ENCODE measurements at regions not wholly inside any gene's neighbourhood (a gene's known extent, or its start where the extent isn't known, plus 50 kb on each side); places are given as distances from the start of the nearest gene placed in this dataset.

- Histone ChIP-seq H3K27ac (no peak overlapping the region), H3K36me3 (no peaks in the 10 kb centered on the region), H3K4me1 (peaks cover 0 to 11% (median 0%) of the 10 kb centered on the region in 3 donors), H3K27me3 (no peaks in the 10 kb centered on the region), H3K9me3 (no peaks in the 10 kb centered on the region), H3K4me3 (no peak overlapping the region)
- no peak for ATAC-seq
- TF ChIP-seq POLR2A (IDR thresholded peaks at IDR 0.05), result no peak
- TF ChIP-seq CTCF (IDR thresholded peaks at IDR 0.05), result no peak
- no peak for TF ChIP-seq EP300 (IDR thresholded peaks at IDR 0.05)
- TF ChIP-seq POLR2AphosphoS5 (IDR thresholded peaks at IDR 0.05), result no peak
- whole genome bisulfite sequencing, 2 donors (ENCODE audit: low coverage in 1 of 2), result 90 to 96% methylated on average over 2 of the region's 2 CpGs
Measured at GRCh38 chr1:229135773-229136172, 135.1 kb upstream of the RAB4A start.

GRCh38 chr1:229136822-229137221 is 134.1 kb upstream of the RAB4A start:
- TF ChIP-seq POLR2A (IDR thresholded peaks at IDR 0.05), result no peak
- no peak for TF ChIP-seq POLR2AphosphoS5 (IDR thresholded peaks at IDR 0.05)
- no peak for TF ChIP-seq CTCF (IDR thresholded peaks at IDR 0.05)
- no peak for TF ChIP-seq EP300 (IDR thresholded peaks at IDR 0.05)
- ATAC-seq, result no peak
- Histone ChIP-seq H3K4me3 (no peak overlapping the region), H3K36me3 (no peaks in the 10 kb centered on the region), H3K27ac (no peak overlapping the region), H3K9me3 (no peaks in the 10 kb centered on the region), H3K4me1 (peaks cover 0 to under 1% (median 0%) of the 10 kb centered on the region in 3 donors), H3K27me3 (no peaks in the 10 kb centered on the region)
- 50% methylated on average over 2 of the region's 3 CpGs; no CpG with 5 or more reads in 1 of the 2 donors for WGBS, 2 donors (ENCODE audit: low coverage in 1 of 2)

GRCh38 chr1:229137271-229137670 is 133.6 kb upstream of the RAB4A start:
- Histone ChIP-seq H3K27me3 (no peaks in the 10 kb centered on the region), H3K36me3 (no peaks in the 10 kb centered on the region), H3K4me3 (no peak overlapping the region), H3K4me1 (no peaks in the 10 kb centered on the region), H3K9me3 (no peaks in the 10 kb centered on the region), H3K27ac (no peak overlapping the region)
- ATAC-seq, result no peak
- TF ChIP-seq CTCF (IDR thresholded peaks at IDR 0.05), result no peak
- no peak for TF ChIP-seq POLR2A (IDR thresholded peaks at IDR 0.05)
- no peak for TF ChIP-seq EP300 (IDR thresholded peaks at IDR 0.05)
- no peak for TF ChIP-seq POLR2AphosphoS5 (IDR thresholded peaks at IDR 0.05)

GRCh38 chr1:229138058-229138457 is 132.9 kb upstream of the RAB4A start:
- Histone ChIP-seq H3K4me3 (no peak overlapping the region), H3K9me3 (no peaks in the 10 kb centered on the region), H3K27me3 (no peaks in the 10 kb centered on the region), H3K27ac (no peak overlapping the region), H3K36me3 (no peaks in the 10 kb centered on the region), H3K4me1 (no peaks in the 10 kb centered on the region)
- WGBS, 2 donors (ENCODE audit: low coverage in 1 of 2), result 33 to 58% methylated on average over 1 to 2 of the region's 3 CpGs
- TF ChIP-seq POLR2AphosphoS5 (IDR thresholded peaks at IDR 0.05), result no peak
- no peak for TF ChIP-seq POLR2A (IDR thresholded peaks at IDR 0.05)
- no peak for ATAC-seq

GRCh38 chr1:229139331-229140118 is 131.4 kb upstream of the RAB4A start:
- Histone ChIP-seq H3K27ac (no peak overlapping the region), H3K4me1 (no peaks in the 10 kb centered on the region), H3K36me3 (no peaks in the 10 kb centered on the region), H3K9me3 (no peaks in the 10 kb centered on the region), H3K27me3 (no peaks in the 10 kb centered on the region), H3K4me3 (no peak overlapping the region)
- ATAC-seq, result no peak
- TF ChIP-seq POLR2AphosphoS5 (IDR thresholded peaks at IDR 0.05), result no peak
- no peak for TF ChIP-seq CTCF (IDR thresholded peaks at IDR 0.05)
- no peak for TF ChIP-seq POLR2A (IDR thresholded peaks at IDR 0.05)
- no peak for TF ChIP-seq EP300 (IDR thresholded peaks at IDR 0.05)
- 79 to 87% methylated on average over 6 to 7 of the region's 12 CpGs for WGBS, 2 donors (ENCODE audit: low coverage in 1 of 2)
